Mammary epithelial cell (primary cell): ENCODE measurements at regions not wholly inside any gene's neighbourhood (a gene's known extent, or its start where the extent isn't known, plus 50 kb on each side); places are given as distances from the start of the nearest gene placed in this dataset.
"Not testable (repeated sequence)": the region's sequence is repeated elsewhere in the genome, so short reads cannot be mapped to it uniquely, and the experiment has no call there.

Experiments
- CTCF ChIP-seq, 2 donors: IDR thresholded peaks in 1 of 2; conservative IDR thresholded peaks in 1 of 2; 2 replicates each; pipeline ENCODE4 v1.5.1; 2011 to 2012; ENCODE audit warnings: inconsistent platforms in 2 of 2, low read length in 2 of 2, mild to moderate bottlenecking in 2 of 2, control low read depth in 1 of 2, low read depth in 1 of 2; ENCODE audit not compliant: insufficient read depth in 1 of 2; ENCODE audit errors: extremely low read depth in 1 of 2
- EZH2 ChIP-seq: IDR thresholded peaks from 2 replicates; pipeline ENCODE4 v1.6.1; 2012; ENCODE audit warnings: low read length, inconsistent platforms, borderline replicate concordance

GRCh38 chr1:172839639-172840038 lies 180.7 kb downstream of the FASLG start:
- not testable (repeated sequence) for TF ChIP-seq CTCF (conservative IDR thresholded peaks at IDR 0.05 in 1 of 2, IDR thresholded peaks at IDR 0.05 in 1 of 2; ENCODE audit: extremely low read depth in 1 of 2, insufficient read depth in 1 of 2, low read depth in 1 of 2, low read length in 2 of 2); EZH2
